ENCODE measurements at regions not wholly inside any gene's neighbourhood (a gene's known extent, or its start where the extent isn't known, plus 50 kb on each side); places are given as distances from the start of the nearest gene placed in this dataset.

- Histone ChIP-seq H3K27me3 (replicated peaks; ENCODE audit: control insufficient read depth, insufficient read depth, low read length) (no peaks in the 10 kb centered on the region), H3K4me1 (no peaks in the 10 kb centered on the region), H3K36me3 (ENCODE audit: control insufficient read depth, insufficient read depth, low read length) (no peaks in the 10 kb centered on the region), H3K4me3 (ENCODE audit: low read depth, low read length) (no peak overlapping the region), H3K9me3 (no peaks in the 10 kb centered on the region)
- POLR2A ChIA-PET = no interaction called here
- DNase-seq = no peak
- TF ChIP-seq CTCF (IDR thresholded peaks at IDR 0.05; ENCODE audit: insufficient read depth in 1 of 2, low read depth in 1 of 2, low read length in 1 of 2, severe bottlenecking in 1 of 2, unreplicated experiment in 1 of 2) = no peak
- CTCF ChIA-PET = no interaction called here
- no TSS peak for BruUV-seq (replicated peaks)
- Mint-ChIP-seq H3K9me3 (ENCODE audit: unreplicated experiment) (no peaks in the 10 kb centered on the region), H3K27ac (ENCODE audit: unreplicated experiment) (no peak overlapping the region), H3K27me3 (ENCODE audit: insufficient read depth, unreplicated experiment) (peaks cover 2% of the 10 kb centered on the region), H3K4me1 (ENCODE audit: low read depth, unreplicated experiment) (no peaks in the 10 kb centered on the region), H3K4me3 (ENCODE audit: unreplicated experiment) (no peak overlapping the region), H3K36me3 (ENCODE audit: insufficient read depth, unreplicated experiment) (no peaks in the 10 kb centered on the region)
- intact Hi-C loops (cut with micrococcal nuclease; ENCODE audit: unreplicated experiment) = no loop called here
Measured at GRCh38 chr4:166637816-166638215, 596.5 kb downstream of the SPOCK3 start.

- Mint-ChIP-seq H3K4me3 (ENCODE audit: unreplicated experiment) (no peak overlapping the region), H3K4me1 (ENCODE audit: low read depth, unreplicated experiment) (no peaks in the 10 kb centered on the region), H3K9me3 (ENCODE audit: unreplicated experiment) (no peaks in the 10 kb centered on the region), H3K36me3 (ENCODE audit: insufficient read depth, unreplicated experiment) (no peaks in the 10 kb centered on the region), H3K27ac (ENCODE audit: unreplicated experiment) (no peak overlapping the region), H3K27me3 (ENCODE audit: insufficient read depth, unreplicated experiment) (peaks cover 5% of the 10 kb centered on the region)
- CTCF ChIA-PET = no interaction called here
- Histone ChIP-seq H3K27me3 (replicated peaks; ENCODE audit: control insufficient read depth, insufficient read depth, low read length) (no peaks in the 10 kb centered on the region), H3K4me1 (no peaks in the 10 kb centered on the region), H3K36me3 (ENCODE audit: control insufficient read depth, insufficient read depth, low read length) (no peaks in the 10 kb centered on the region), H3K4me3 (ENCODE audit: low read depth, low read length) (no peak overlapping the region), H3K9me3 (no peaks in the 10 kb centered on the region)
- intact Hi-C loops (cut with micrococcal nuclease; ENCODE audit: unreplicated experiment) = no loop called here
- DNase-seq = no peak
- BruUV-seq (replicated peaks) = no TSS peak
- no peak for TF ChIP-seq CTCF (IDR thresholded peaks at IDR 0.05; ENCODE audit: insufficient read depth in 1 of 2, low read depth in 1 of 2, low read length in 1 of 2, severe bottlenecking in 1 of 2, unreplicated experiment in 1 of 2)
- POLR2A ChIA-PET = no interaction called here
Measured at GRCh38 chr4:166655231-166655630, 579.1 kb downstream of the SPOCK3 start.

GRCh38 chr4:166655705-166656104 is 578.6 kb downstream of the SPOCK3 start:
- BruUV-seq (replicated peaks) = no TSS peak

More at GRCh38 chr4:166655705-166656104, 578.6 kb downstream of the SPOCK3 start:
- H3K27me3 ChIP-seq (replicated peaks; ENCODE audit: control insufficient read depth, insufficient read depth, low read length) = no peaks in the 10 kb centered on the region
- no peaks in the 10 kb centered on the region for H3K4me1 Mint-ChIP-seq (ENCODE audit: low read depth, unreplicated experiment)
- intact Hi-C loops (cut with micrococcal nuclease; ENCODE audit: unreplicated experiment) = no loop called here
- no peak for TF ChIP-seq CTCF (IDR thresholded peaks at IDR 0.05; ENCODE audit: insufficient read depth in 1 of 2, low read depth in 1 of 2, low read length in 1 of 2, severe bottlenecking in 1 of 2, unreplicated experiment in 1 of 2)
- peak in 1 of 2 experiments; percentile 40 for DNase-seq
- H3K9me3 ChIP-seq = no peaks in the 10 kb centered on the region
- H3K36me3 ChIP-seq (ENCODE audit: control insufficient read depth, insufficient read depth, low read length) = no peaks in the 10 kb centered on the region
- no peaks in the 10 kb centered on the region for H3K36me3 Mint-ChIP-seq (ENCODE audit: insufficient read depth, unreplicated experiment)
- H3K27me3 Mint-ChIP-seq (ENCODE audit: insufficient read depth, unreplicated experiment) = peaks cover 5% of the 10 kb centered on the region
- ChIA-PET POLR2A (no interaction called here), CTCF (no interaction called here)
- H3K4me3 Mint-ChIP-seq (ENCODE audit: unreplicated experiment) = no peak overlapping the region
- no peaks in the 10 kb centered on the region for H3K4me1 ChIP-seq
- no peaks in the 10 kb centered on the region for H3K9me3 Mint-ChIP-seq (ENCODE audit: unreplicated experiment)
- H3K27ac Mint-ChIP-seq (ENCODE audit: unreplicated experiment) = no peak overlapping the region
- no peak overlapping the region for H3K4me3 ChIP-seq (ENCODE audit: low read depth, low read length)
